ENCODE measurements at regions not wholly inside any gene's neighbourhood (a gene's known extent, or its start where the extent isn't known, plus 50 kb on each side); places are given as distances from the start of the nearest gene placed in this dataset.

DNA sequence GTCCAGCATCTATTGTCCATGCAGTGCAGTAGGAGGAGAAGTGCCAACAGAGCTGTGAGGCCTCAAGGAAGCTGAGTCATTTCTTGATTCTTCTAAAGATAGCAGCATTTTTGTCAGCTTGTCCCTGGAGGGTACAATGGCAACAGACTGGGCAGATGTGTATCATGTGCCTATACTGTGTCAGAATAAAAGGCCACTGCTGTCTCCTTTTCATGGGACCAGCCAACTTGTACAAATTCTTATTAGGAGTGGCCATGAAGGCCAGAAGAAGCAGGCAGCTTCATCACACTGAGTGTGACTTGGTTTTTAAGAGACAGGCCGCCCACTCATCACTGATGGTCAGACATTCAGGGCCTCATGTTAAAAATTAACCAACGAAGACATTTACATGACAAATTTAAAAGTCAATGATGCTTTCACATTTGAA is 185.0 kb upstream of the FAM241A start (continued):
- TF ChIP-seq FOS (IDR thresholded peaks at IDR 0.05; ENCODE audit: borderline replicate concordance, extremely low read depth, insufficient read length), result no peak
- no peak for TF ChIP-seq SMC3 (IDR thresholded peaks at IDR 0.05; ENCODE audit: borderline replicate concordance, low read length)
- no peak for TF ChIP-seq FOXK2 (IDR thresholded peaks at IDR 0.05)
- no peak for TF ChIP-seq YBX1 (IDR thresholded peaks at IDR 0.05)
- no peak for TF ChIP-seq CUX1 (IDR thresholded peaks at IDR 0.05; ENCODE audit: insufficient replicate concordance, low read depth, low read length)
- TF ChIP-seq ATF2 (IDR thresholded peaks at IDR 0.05; ENCODE audit: low read length), result no peak
- TF ChIP-seq CEBPB (IDR thresholded peaks at IDR 0.05; ENCODE audit: borderline replicate concordance in 1 of 2, low read depth in 2 of 2, low read length in 2 of 2), result no peak
- TF ChIP-seq ZNF687 (IDR thresholded peaks at IDR 0.05), result peak; percentile 58
- peak; percentile 42 for TF ChIP-seq SMAD1 (IDR thresholded peaks at IDR 0.05; ENCODE audit: low read depth, partially characterized antibody)
- TF ChIP-seq, protein P1, sequence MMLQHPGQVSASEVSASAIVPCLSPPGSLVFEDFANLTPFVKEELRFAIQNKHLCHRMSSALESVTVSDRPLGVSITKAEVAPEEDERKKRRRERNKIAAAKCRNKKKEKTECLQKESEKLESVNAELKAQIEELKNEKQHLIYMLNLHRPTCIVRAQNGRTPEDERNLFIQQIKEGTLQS (IDR thresholded peaks at IDR 0.05; ENCODE audit: borderline replicate concordance, extremely low read depth, low read depth, low read length), result no peak
- TF ChIP-seq ZNF384 (IDR thresholded peaks at IDR 0.05; ENCODE audit: borderline replicate concordance, low read depth, low read length), result no peak
- TF ChIP-seq KLF5 (IDR thresholded peaks at IDR 0.05; ENCODE audit: partially characterized antibody), result peak; percentile 64
- TF ChIP-seq RAD21 (IDR thresholded peaks at IDR 0.05; ENCODE audit: insufficient read depth, low read depth, low read length), result no peak
- TF ChIP-seq STAT3 (IDR thresholded peaks at IDR 0.05; ENCODE audit: low read depth, low read length), result no peak
- TF ChIP-seq NFYA (IDR thresholded peaks at IDR 0.05; ENCODE audit: borderline replicate concordance, low read depth, low read length), result no peak
- no peak for TF ChIP-seq ZZZ3 (IDR thresholded peaks at IDR 0.05; ENCODE audit: control insufficient read depth, insufficient read length, low read depth)
- no peak for TF ChIP-seq NFXL1 (IDR thresholded peaks at IDR 0.05; ENCODE audit: borderline replicate concordance)
- no peak for TF ChIP-seq ETV6 (conservative IDR thresholded peaks at IDR 0.05 in 1 of 2, IDR thresholded peaks at IDR 0.05 in 1 of 2; ENCODE audit: borderline replicate concordance in 1 of 2, low read depth in 1 of 2)
- TF ChIP-seq ZNF217 (IDR thresholded peaks at IDR 0.05), result no peak; the same call in 1 of the 2 replicates
- TF ChIP-seq EGR1 (IDR thresholded peaks at IDR 0.05; ENCODE audit: borderline replicate concordance in 1 of 2, low read depth in 2 of 2, low read length in 2 of 2), result no peak
